ENCODE measurements at regions not wholly inside any gene's neighbourhood (a gene's known extent, or its start where the extent isn't known, plus 50 kb on each side); places are given as distances from the start of the nearest gene placed in this dataset.

DNA sequence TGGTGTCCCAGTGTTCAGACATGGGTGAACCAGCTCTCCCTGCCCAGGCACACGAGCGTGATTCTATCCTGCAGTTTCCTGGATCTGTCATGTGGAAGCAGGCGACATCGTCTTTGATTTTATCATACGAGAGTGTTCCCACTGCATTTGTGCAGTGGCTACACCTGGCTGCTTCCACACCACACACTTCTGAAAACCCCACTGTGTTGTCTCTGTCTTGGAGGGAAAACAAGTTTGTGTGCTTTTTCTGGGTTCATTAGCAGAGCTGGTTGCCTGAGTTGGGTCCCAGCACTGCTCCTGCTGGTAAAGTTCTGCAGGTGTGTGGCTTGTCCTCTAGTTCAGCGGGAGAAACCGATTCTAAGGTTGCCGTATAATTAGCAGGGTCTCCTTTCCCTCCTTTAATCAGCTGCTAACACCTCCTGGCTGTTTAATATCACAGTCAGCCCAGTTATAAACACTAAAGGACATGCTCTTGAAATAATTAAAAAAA, 58.5 kb upstream of the TWIST2 start:
- Histone ChIP-seq H3K9me3 (ENCODE audit: control insufficient read depth in 4 of 4, low read length in 3 of 4) (no peaks in the 10 kb centered on the region), H3K36me3 (ENCODE audit: control insufficient read depth in 4 of 4, insufficient read depth in 3 of 4, low read depth in 1 of 4, low read length in 3 of 4) (no peaks in the 10 kb centered on the region), H3K9ac (ENCODE audit: low read depth in 1 of 2, low read length in 2 of 2) (no peak overlapping the region), H3K27me3 (ENCODE audit: control insufficient read depth in 4 of 4, insufficient read depth in 4 of 4, low read length in 3 of 4) (peaks cover 0 to 3% (median 0%) of the 10 kb centered on the region in 4 donors), H3K27ac (ENCODE audit: low read depth in 1 of 2, low read length in 2 of 2) (no peak overlapping the region), H3K4me1 (ENCODE audit: control insufficient read depth in 4 of 4, insufficient read depth in 4 of 4, low read length in 3 of 4) (no peaks in the 10 kb centered on the region), H3K4me3 (ENCODE audit: low read depth in 1 of 3, low read length in 3 of 3) (no peak overlapping the region)
- WGBS, result 87% methylated on average over 8 of the region's 8 CpGs
- TF ChIP-seq, protein P1, sequence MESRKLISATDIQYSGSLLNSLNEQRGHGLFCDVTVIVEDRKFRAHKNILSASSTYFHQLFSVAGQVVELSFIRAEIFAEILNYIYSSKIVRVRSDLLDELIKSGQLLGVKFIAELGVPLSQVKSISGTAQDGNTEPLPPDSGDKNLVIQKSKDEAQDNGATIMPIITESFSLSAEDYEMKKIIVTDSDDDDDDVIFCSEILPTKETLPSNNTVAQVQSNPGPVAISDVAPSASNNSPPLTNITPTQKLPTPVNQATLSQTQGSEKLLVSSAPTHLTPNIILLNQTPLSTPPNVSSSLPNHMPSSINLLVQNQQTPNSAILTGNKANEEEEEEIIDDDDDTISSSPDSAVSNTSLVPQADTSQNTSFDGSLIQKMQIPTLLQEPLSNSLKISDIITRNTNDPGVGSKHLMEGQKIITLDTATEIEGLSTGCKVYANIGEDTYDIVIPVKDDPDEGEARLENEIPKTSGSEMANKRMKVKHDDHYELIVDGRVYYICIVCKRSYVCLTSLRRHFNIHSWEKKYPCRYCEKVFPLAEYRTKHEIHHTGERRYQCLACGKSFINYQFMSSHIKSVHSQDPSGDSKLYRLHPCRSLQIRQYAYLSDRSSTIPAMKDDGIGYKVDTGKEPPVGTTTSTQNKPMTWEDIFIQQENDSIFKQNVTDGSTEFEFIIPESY (IDR thresholded peaks at IDR 0.05), result no peak
- TF ChIP-seq RAD21 (IDR thresholded peaks at IDR 0.05) (no peak), FOXA1 (IDR thresholded peaks at IDR 0.05) (no peak), RXRA (IDR thresholded peaks at IDR 0.05) (no peak), JUND (IDR thresholded peaks at IDR 0.05) (no peak)
- TF ChIP-seq, protein P2, sequence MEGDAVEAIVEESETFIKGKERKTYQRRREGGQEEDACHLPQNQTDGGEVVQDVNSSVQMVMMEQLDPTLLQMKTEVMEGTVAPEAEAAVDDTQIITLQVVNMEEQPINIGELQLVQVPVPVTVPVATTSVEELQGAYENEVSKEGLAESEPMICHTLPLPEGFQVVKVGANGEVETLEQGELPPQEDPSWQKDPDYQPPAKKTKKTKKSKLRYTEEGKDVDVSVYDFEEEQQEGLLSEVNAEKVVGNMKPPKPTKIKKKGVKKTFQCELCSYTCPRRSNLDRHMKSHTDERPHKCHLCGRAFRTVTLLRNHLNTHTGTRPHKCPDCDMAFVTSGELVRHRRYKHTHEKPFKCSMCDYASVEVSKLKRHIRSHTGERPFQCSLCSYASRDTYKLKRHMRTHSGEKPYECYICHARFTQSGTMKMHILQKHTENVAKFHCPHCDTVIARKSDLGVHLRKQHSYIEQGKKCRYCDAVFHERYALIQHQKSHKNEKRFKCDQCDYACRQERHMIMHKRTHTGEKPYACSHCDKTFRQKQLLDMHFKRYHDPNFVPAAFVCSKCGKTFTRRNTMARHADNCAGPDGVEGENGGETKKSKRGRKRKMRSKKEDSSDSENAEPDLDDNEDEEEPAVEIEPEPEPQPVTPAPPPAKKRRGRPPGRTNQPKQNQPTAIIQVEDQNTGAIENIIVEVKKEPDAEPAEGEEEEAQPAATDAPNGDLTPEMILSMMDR (IDR thresholded peaks at IDR 0.05; ENCODE audit: low read depth, low read length, missing input control), result no peak
- DNase-seq (ENCODE audit: low spot score), result no peak

DNA sequence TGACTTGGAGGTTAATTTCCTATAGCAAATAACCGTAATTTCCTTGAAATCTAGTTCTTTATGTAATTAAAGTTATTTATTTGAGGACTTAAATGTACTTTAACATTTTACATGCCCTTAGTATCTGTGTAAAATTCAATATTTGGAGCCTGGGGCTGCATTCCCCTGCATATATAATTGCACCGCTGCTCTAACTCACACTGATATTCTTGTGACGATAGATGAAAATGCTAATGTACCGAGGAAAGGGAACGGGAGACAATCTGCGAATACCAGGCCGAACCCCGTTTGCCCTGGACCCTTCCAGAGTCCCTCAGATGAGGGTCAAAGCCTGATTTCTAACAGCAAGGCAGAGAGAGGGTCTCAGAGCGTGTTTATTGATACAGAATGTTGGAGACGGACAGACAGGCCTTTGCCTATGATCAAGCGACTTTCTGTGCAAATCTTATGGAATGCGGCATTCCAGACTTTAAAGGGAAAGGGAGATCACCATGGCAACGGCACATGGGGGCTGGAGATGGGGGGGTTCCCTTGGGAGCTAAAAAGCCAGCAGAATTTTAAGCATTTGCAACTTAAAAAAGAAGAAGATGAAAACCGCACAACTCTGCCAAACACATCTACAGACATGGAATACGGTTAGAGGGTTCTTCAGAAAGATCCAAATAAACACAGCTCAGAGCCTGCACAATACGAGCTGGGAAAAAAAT, 57.6 kb upstream of the TWIST2 start:
- Histone ChIP-seq H3K9ac (ENCODE audit: low read depth in 1 of 2, low read length in 2 of 2) (no peak overlapping the region), H3K4me3 (ENCODE audit: low read depth in 1 of 3, low read length in 3 of 3) (no peak overlapping the region), H3K27me3 (ENCODE audit: control insufficient read depth in 4 of 4, insufficient read depth in 4 of 4, low read length in 3 of 4) (peaks cover 0 to 3% (median 0%) of the 10 kb centered on the region in 4 donors), H3K27ac (ENCODE audit: low read depth in 1 of 2, low read length in 2 of 2) (no peak overlapping the region), H3K36me3 (ENCODE audit: control insufficient read depth in 4 of 4, insufficient read depth in 3 of 4, low read depth in 1 of 4, low read length in 3 of 4) (no peaks in the 10 kb centered on the region), H3K4me1 (ENCODE audit: control insufficient read depth in 4 of 4, insufficient read depth in 4 of 4, low read length in 3 of 4) (no peaks in the 10 kb centered on the region), H3K9me3 (ENCODE audit: control insufficient read depth in 4 of 4, low read length in 3 of 4) (no peaks in the 10 kb centered on the region)
- 85% methylated on average over 16 of the region's 16 CpGs for WGBS
- TF ChIP-seq GABPA (IDR thresholded peaks at IDR 0.05 in 1 of 2, conservative IDR thresholded peaks at IDR 0.05 in 1 of 2), result no peak
- TF ChIP-seq FOXA1 (IDR thresholded peaks at IDR 0.05), result no peak
- no peak for DNase-seq (ENCODE audit: low spot score)

DNA sequence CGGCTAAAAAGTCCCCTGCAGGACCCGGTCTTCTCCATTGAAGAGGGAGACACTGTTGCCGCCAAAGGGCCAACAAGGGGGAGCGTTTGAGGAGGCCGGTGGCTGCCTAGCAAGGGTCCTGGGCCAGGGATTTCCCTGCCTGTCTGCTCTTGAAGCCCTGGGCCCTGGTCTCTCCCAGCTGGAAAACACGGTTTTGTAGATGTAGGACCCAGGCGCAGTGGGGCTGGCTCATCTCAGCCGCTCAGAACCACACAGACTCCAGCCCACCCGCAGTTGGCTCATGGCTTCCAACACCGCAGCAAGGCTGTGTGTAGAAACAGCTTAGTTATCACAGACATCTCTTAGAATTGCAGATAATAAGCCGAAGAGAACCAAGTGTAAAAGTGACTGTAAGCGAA, 57.1 kb upstream of the TWIST2 start:
- 87% methylated on average over 12 of the region's 12 CpGs for WGBS
- H3K9ac ChIP-seq (ENCODE audit: low read depth in 1 of 2, low read length in 2 of 2), result no peak overlapping the region
- no peaks in the 10 kb centered on the region for H3K36me3 ChIP-seq (ENCODE audit: control insufficient read depth in 4 of 4, insufficient read depth in 3 of 4, low read depth in 1 of 4, low read length in 3 of 4)
- DNase-seq (ENCODE audit: low spot score), result no peak
- no peaks in the 10 kb centered on the region for H3K4me1 ChIP-seq (ENCODE audit: control insufficient read depth in 4 of 4, insufficient read depth in 4 of 4, low read length in 3 of 4)
- H3K4me3 ChIP-seq (ENCODE audit: low read depth in 1 of 3, low read length in 3 of 3), result no peak overlapping the region
- H3K27ac ChIP-seq (ENCODE audit: low read depth in 1 of 2, low read length in 2 of 2), result no peak overlapping the region
- TF ChIP-seq EGR1 (IDR thresholded peaks at IDR 0.05; ENCODE audit: low read depth in 2 of 2), result no peak
- TF ChIP-seq JUND (IDR thresholded peaks at IDR 0.05), result no peak
- no peak for TF ChIP-seq YY1 (IDR thresholded peaks at IDR 0.05)
- no peak for TF ChIP-seq RAD21 (IDR thresholded peaks at IDR 0.05)
- TF ChIP-seq, protein P3, sequence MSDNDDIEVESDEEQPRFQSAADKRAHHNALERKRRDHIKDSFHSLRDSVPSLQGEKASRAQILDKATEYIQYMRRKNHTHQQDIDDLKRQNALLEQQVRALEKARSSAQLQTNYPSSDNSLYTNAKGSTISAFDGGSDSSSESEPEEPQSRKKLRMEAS (IDR thresholded peaks at IDR 0.05), result no peak
- TF ChIP-seq, protein P1 (IDR thresholded peaks at IDR 0.05), result no peak
- no peak for TF ChIP-seq HNF4G (IDR thresholded peaks at IDR 0.05)
- no peak for TF ChIP-seq GABPA (IDR thresholded peaks at IDR 0.05 in 1 of 2, conservative IDR thresholded peaks at IDR 0.05 in 1 of 2)
- TF ChIP-seq RXRA (IDR thresholded peaks at IDR 0.05), result no peak
- TF ChIP-seq, protein P4, sequence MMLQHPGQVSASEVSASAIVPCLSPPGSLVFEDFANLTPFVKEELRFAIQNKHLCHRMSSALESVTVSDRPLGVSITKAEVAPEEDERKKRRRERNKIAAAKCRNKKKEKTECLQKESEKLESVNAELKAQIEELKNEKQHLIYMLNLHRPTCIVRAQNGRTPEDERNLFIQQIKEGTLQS (IDR thresholded peaks at IDR 0.05), result no peak
- TF ChIP-seq HNF4A (conservative IDR thresholded peaks at IDR 0.05), result no peak
- no peaks in the 10 kb centered on the region for H3K9me3 ChIP-seq (ENCODE audit: control insufficient read depth in 4 of 4, low read length in 3 of 4)
- peaks cover 0 to 3% (median 0%) of the 10 kb centered on the region in 4 donors for H3K27me3 ChIP-seq (ENCODE audit: control insufficient read depth in 4 of 4, insufficient read depth in 4 of 4, low read length in 3 of 4)
